Transverse colon (tissue), 3 donors: ENCODE measurements at regions not wholly inside any gene's neighbourhood (a gene's known extent, or its start where the extent isn't known, plus 50 kb on each side); places are given as distances from the start of the nearest gene placed in this dataset.

Experiments used
- CTCF ChIP-seq, 5 experiments: fragments of 200-600 bp in 3 of 5; fragments of 450-650 bp in 2 of 5; sonication (generic) in 3 of 5; IDR thresholded peaks; 1 replicate in 2 of 5; 2 replicates in 3 of 5; pipeline ENCODE4 v1.5.1; 2016 to 2017; ENCODE audit warnings: antibody characterized with exemption in 5 of 5, inconsistent platforms in 3 of 5, mild to moderate bottlenecking in 2 of 5, moderate library complexity in 1 of 5
- POLR2A ChIP-seq: fragments of 450-650 bp; IDR thresholded peaks from one replicate; pipeline ENCODE4 v1.6.1; 2016; ENCODE audit warnings: antibody characterized with exemption, mild to moderate bottlenecking, moderate library complexity

- TF ChIP-seq CTCF (IDR thresholded peaks at IDR 0.05) (no peak), POLR2A (no peak)
These were observed 170.4 kb downstream of the NOC3L start for GRCh38 chr10:94192333-94192732.
